ENCODE measurements at regions not wholly inside any gene's neighbourhood (a gene's known extent, or its start where the extent isn't known, plus 50 kb on each side); places are given as distances from the start of the nearest gene placed in this dataset.

DNA sequence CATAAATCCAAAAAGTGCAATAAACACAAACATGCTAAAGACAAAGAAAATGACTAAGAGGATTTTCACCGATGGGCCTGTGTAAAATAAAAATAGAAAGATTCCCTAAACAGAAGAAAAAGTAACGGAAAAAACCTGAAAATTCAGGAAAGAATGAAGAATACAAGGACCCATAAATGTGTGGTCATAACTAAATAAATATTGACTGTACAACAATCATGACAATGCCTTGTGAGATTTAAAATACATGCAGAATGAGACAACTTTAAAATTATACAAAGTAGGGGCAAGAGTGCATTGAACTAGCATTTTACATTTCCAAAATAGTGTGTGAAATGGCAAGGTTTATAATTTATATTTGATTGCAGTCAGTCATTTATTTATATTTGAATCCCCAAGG lies 409.1 kb upstream of the ANKRD30A start:
- H3K27ac ChIP-seq = no peak overlapping the region
- TF ChIP-seq ZFX (IDR thresholded peaks at IDR 0.05) = no peak
- TF ChIP-seq, protein P1, sequence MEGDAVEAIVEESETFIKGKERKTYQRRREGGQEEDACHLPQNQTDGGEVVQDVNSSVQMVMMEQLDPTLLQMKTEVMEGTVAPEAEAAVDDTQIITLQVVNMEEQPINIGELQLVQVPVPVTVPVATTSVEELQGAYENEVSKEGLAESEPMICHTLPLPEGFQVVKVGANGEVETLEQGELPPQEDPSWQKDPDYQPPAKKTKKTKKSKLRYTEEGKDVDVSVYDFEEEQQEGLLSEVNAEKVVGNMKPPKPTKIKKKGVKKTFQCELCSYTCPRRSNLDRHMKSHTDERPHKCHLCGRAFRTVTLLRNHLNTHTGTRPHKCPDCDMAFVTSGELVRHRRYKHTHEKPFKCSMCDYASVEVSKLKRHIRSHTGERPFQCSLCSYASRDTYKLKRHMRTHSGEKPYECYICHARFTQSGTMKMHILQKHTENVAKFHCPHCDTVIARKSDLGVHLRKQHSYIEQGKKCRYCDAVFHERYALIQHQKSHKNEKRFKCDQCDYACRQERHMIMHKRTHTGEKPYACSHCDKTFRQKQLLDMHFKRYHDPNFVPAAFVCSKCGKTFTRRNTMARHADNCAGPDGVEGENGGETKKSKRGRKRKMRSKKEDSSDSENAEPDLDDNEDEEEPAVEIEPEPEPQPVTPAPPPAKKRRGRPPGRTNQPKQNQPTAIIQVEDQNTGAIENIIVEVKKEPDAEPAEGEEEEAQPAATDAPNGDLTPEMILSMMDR (conservative IDR thresholded peaks at IDR 0.05) = no peak

DNA sequence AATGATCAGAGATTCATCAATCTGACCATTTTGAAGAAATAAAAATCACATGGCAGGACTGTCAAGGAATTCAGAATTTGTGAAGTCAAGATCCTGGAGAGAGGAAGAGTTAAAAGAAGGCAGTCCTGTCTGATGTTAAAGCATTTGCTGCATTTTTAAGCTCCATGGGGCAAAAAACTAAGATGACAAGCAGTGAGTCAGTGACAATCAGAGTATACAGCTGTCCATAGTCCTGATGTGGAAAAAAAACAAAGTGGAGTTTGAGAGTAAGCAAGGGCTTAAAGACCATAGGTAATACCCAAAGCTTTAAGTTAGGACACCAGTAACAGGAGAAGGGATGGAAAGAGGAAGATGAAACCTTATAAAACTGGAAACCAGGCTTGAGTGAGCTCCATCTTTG lies 412.7 kb upstream of the ANKRD30A start:
- H3K27ac ChIP-seq = no peak overlapping the region

DNA sequence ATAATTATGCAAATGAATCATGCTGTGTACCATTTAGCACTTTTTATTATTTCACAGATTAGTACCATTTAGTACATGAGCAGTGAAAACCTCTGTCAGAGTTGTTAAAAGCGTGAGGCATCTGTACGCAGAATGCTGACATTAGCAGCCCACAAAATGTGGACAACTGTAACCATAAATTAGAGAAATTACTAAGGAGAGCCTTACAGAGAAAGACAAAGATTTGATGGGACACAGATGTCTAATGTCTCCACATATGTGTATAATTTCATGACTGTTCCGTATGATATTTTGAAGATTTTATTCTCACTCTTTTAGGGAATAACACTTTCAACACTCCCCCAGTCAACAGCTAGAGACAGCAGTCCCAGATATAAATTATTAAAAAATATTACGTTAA lies 414.0 kb upstream of the ANKRD30A start:
- TF ChIP-seq, protein P1 (conservative IDR thresholded peaks at IDR 0.05) = no peak
- TF ChIP-seq ZFX (IDR thresholded peaks at IDR 0.05) = no peak

More for the DNA sequence above, 412.7 kb upstream of the ANKRD30A start:
- TF ChIP-seq, protein P1 (conservative IDR thresholded peaks at IDR 0.05) = no peak
- no peak for TF ChIP-seq ZFX (IDR thresholded peaks at IDR 0.05)

DNA sequence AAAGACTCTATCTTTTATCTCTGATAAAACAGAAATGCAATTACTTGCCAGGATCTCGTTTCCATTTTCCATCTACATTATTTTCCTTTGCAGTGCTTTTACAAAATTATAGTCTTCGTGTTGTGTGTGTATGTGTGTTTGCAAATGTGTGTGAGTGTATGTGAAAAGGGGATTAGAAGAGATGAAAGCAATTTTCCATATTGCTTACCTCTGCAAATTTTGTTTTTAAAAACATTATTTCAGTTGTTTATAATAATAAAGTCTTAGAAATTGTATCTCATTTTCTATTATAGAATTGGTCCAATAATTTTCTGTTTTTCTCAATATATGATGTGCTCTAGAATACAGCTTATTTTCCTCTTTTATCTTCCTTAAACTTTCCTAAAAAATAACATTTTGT lies 421.3 kb upstream of the ANKRD30A start:
- TF ChIP-seq, protein P1 (conservative IDR thresholded peaks at IDR 0.05) = no peak
- TF ChIP-seq ZFX (IDR thresholded peaks at IDR 0.05) = no peak
- no peak overlapping the region for H3K27ac ChIP-seq

More for the DNA sequence above, 414.0 kb upstream of the ANKRD30A start:
- no peak overlapping the region for H3K27ac ChIP-seq

DNA sequence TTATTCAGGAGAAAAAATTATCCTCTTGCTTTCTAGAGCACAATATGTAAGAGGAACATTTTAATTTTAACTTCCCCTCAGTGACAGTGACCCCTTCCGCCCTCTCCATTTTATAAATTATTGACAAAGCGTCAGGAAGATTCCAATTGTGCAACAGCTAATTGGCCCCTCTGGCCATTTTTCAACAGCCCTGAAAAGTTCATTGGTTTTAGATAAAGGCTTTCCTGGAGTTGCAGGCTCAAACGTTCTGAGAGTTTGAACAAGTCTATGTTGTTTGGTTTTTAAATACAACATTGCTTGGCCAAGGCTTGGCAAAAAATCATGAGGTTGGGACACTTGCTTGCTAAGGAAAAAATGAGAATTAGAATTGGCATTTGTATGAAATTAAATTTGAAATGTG lies 422.2 kb upstream of the ANKRD30A start:
- TF ChIP-seq, protein P1 (conservative IDR thresholded peaks at IDR 0.05) = no peak
- no peak for TF ChIP-seq ZFX (IDR thresholded peaks at IDR 0.05)

DNA sequence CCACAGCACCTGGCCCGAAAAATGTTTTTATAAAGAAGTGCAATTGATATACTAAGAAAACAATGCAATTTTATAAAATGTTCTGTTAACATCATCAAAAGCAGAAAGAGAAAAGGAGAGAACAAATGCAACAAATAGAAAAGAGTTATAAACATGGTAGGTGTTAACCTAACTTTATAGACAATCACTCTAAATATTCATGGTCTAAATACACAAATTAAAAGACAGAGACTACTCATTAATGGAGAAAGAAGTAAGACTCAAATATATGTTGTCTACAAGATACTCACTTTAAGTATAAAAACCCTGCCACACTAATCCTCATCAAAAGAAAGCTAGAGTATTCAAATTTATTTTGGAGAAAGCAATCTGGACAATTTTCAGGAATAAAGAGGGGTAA lies 425.3 kb upstream of the ANKRD30A start:
- TF ChIP-seq ZFX (IDR thresholded peaks at IDR 0.05) = no peak
- TF ChIP-seq, protein P1 (conservative IDR thresholded peaks at IDR 0.05) = no peak
- no peak overlapping the region for H3K27ac ChIP-seq

More for the DNA sequence above, 422.2 kb upstream of the ANKRD30A start:
- H3K27ac ChIP-seq = no peak overlapping the region

DNA sequence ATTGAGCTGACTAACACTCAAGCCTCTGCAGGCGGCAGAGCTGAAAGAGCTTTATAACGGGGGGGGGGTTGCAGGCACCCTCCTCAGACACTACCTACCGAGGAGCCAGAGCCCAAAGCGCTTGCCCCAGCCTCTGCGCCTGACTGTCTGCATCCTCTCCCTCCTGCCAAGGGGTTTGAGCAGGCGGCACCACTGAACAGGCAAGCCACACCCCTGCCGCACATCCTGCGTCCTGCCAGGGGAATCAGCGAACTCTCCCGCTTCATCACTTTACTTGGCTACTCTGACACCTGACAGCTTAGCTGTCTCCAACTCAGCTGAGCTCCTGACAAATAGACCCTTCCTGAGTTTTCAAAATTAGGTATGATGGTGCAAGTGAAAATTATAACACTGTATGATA lies 432.6 kb upstream of the ANKRD30A start:
- no peak for TF ChIP-seq ZFX (IDR thresholded peaks at IDR 0.05)
- TF ChIP-seq, protein P1 (conservative IDR thresholded peaks at IDR 0.05) = no peak

More for the DNA sequence above, 432.6 kb upstream of the ANKRD30A start:
- H3K27ac ChIP-seq = no peak overlapping the region

Data from C4-2B (cell line).